ENCODE measurements at regions not wholly inside any gene's neighbourhood (a gene's known extent, or its start where the extent isn't known, plus 50 kb on each side); places are given as distances from the start of the nearest gene placed in this dataset.

- no peak for TF ChIP-seq ZFX (CRISPR knock-in tag; IDR thresholded peaks at IDR 0.05; ENCODE audit: low read depth)
- TF ChIP-seq POLR2G (IDR thresholded peaks at IDR 0.05; ENCODE audit: low read depth, low read length) = no peak
- TF ChIP-seq PCBP1 (IDR thresholded peaks at IDR 0.05; ENCODE audit: borderline replicate concordance, low read depth, low read length) = no peak
- TF ChIP-seq TFAP4 (IDR thresholded peaks at IDR 0.05; ENCODE audit: borderline replicate concordance, low read depth) = no peak
- no peak for TF ChIP-seq ZNF264 (CRISPR knock-in tag; IDR thresholded peaks at IDR 0.05)
- TF ChIP-seq CHD4 (IDR thresholded peaks at IDR 0.05; ENCODE audit: borderline replicate concordance, low read length) = no peak
- TF ChIP-seq, protein P1, sequence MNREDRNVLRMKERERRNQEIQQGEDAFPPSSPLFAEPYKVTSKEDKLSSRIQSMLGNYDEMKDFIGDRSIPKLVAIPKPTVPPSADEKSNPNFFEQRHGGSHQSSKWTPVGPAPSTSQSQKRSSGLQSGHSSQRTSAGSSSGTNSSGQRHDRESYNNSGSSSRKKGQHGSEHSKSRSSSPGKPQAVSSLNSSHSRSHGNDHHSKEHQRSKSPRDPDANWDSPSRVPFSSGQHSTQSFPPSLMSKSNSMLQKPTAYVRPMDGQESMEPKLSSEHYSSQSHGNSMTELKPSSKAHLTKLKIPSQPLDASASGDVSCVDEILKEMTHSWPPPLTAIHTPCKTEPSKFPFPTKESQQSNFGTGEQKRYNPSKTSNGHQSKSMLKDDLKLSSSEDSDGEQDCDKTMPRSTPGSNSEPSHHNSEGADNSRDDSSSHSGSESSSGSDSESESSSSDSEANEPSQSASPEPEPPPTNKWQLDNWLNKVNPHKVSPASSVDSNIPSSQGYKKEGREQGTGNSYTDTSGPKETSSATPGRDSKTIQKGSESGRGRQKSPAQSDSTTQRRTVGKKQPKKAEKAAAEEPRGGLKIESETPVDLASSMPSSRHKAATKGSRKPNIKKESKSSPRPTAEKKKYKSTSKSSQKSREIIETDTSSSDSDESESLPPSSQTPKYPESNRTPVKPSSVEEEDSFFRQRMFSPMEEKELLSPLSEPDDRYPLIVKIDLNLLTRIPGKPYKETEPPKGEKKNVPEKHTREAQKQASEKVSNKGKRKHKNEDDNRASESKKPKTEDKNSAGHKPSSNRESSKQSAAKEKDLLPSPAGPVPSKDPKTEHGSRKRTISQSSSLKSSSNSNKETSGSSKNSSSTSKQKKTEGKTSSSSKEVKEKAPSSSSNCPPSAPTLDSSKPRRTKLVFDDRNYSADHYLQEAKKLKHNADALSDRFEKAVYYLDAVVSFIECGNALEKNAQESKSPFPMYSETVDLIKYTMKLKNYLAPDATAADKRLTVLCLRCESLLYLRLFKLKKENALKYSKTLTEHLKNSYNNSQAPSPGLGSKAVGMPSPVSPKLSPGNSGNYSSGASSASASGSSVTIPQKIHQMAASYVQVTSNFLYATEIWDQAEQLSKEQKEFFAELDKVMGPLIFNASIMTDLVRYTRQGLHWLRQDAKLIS (CRISPR knock-in tag; IDR thresholded peaks at IDR 0.05) = no peak
- TF ChIP-seq ZNF761 (CRISPR knock-in tag; conservative IDR thresholded peaks at IDR 0.05) = no peak
- TF ChIP-seq ETV5 (CRISPR knock-in tag; IDR thresholded peaks at IDR 0.05; ENCODE audit: borderline replicate concordance) = no peak
- TF ChIP-seq ZBTB7A (CRISPR knock-in tag; IDR thresholded peaks at IDR 0.05) = no peak
Observed at GRCh38 chr15:68871507-68871906, 50.8 kb upstream of the ANP32A start.
